ENCODE measurements at regions not wholly inside any gene's neighbourhood (a gene's known extent, or its start where the extent isn't known, plus 50 kb on each side); places are given as distances from the start of the nearest gene placed in this dataset.
"Not testable (repeated sequence)": the region's sequence is repeated elsewhere in the genome, so short reads cannot be mapped to it uniquely, and the experiment has no call there.

DNA sequence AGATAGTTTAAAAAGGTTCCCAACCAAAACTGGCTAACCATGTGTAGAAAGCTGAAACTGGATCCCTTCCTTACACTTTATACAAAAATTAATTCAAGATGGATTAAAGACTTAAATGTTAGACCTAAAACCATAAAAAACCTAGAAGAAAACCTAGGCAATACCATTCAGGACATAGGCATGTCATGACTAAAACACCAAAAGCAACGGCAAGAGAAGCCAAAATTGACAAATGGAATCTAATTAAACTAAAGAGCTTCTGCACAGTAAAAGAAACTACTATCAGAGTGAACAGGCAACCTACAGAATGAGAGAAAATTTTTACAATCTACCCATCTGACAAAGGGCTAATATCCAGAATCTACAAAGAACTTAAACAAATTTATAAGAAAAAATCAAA is 379.1 kb upstream of the PIK3R1 start:
- H3K36me3 Mint-ChIP-seq (ENCODE audit: low read depth); H3K27ac ChIP-seq (ENCODE audit: low read depth in 1 of 2, low read length in 2 of 2); ATAC-seq (ENCODE audit: poor library complexity); H3K9me3 ChIP-seq (ENCODE audit: control insufficient read depth in 1 of 2, insufficient read depth in 1 of 2, low read length in 2 of 2); H3K4me1 Mint-ChIP-seq (ENCODE audit: low read depth); H3K36me3 ChIP-seq (ENCODE audit: insufficient read depth, low read length); CTCF ChIA-PET; DNase-seq; intact Hi-C loops (cut with DNase I, micrococcal nuclease); H3K27ac Mint-ChIP-seq; H3K4me3 ChIP-seq (ENCODE audit: low read length); H3K27me3 ChIP-seq (ENCODE audit: control insufficient read depth in 1 of 2, insufficient read depth in 2 of 2, low read length in 2 of 2); POLR2A ChIA-PET; H3K4me3 Mint-ChIP-seq; H3K27me3 Mint-ChIP-seq; H3K9me3 Mint-ChIP-seq; H3K4me1 ChIP-seq (ENCODE audit: insufficient read depth, low read length): not testable (repeated sequence)

DNA sequence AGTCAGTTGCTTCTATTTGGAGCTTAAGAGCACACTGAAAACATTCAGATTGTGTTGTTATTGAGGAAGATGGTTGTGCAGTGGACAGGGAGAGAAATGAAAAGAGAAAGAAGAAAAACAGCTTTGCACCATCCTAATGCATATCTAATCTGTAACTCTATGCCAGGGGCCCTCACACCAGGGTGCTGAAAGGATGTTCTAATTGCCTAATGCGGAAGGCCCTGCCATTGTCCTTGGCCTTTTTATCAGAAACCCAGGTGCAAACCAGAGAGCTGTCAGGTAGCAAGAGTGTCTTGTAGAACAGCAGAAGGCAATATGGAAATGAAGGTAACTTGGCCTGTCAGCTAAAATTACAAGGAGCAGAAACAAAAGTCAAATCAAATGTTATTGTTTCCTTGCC is 384.5 kb upstream of the PIK3R1 start:
- no peaks in the 10 kb centered on the region for H3K9me3 ChIP-seq (ENCODE audit: control insufficient read depth in 1 of 2, insufficient read depth in 1 of 2, low read length in 2 of 2)
- no peaks in the 10 kb centered on the region for H3K9me3 Mint-ChIP-seq
- H3K4me1 ChIP-seq (ENCODE audit: insufficient read depth, low read length), result no peaks in the 10 kb centered on the region
- intact Hi-C loops (cut with DNase I, micrococcal nuclease), result no loop called here
- H3K27ac Mint-ChIP-seq, result no peak overlapping the region
- H3K27ac ChIP-seq (ENCODE audit: low read depth in 1 of 2, low read length in 2 of 2), result no peak overlapping the region
- peaks cover 0 to 5% of the 10 kb centered on the region in 2 experiments for H3K27me3 ChIP-seq (ENCODE audit: control insufficient read depth in 1 of 2, insufficient read depth in 2 of 2, low read length in 2 of 2)
- H3K4me3 ChIP-seq (ENCODE audit: low read length), result no peak overlapping the region
- peaks cover 5% of the 10 kb centered on the region for H3K27me3 Mint-ChIP-seq
- ATAC-seq (ENCODE audit: poor library complexity), result no peak
- DNase-seq, result no peak
- no peaks in the 10 kb centered on the region for H3K4me1 Mint-ChIP-seq (ENCODE audit: low read depth)
- POLR2A ChIA-PET, result no interaction called here
- TF ChIP-seq, protein P1, sequence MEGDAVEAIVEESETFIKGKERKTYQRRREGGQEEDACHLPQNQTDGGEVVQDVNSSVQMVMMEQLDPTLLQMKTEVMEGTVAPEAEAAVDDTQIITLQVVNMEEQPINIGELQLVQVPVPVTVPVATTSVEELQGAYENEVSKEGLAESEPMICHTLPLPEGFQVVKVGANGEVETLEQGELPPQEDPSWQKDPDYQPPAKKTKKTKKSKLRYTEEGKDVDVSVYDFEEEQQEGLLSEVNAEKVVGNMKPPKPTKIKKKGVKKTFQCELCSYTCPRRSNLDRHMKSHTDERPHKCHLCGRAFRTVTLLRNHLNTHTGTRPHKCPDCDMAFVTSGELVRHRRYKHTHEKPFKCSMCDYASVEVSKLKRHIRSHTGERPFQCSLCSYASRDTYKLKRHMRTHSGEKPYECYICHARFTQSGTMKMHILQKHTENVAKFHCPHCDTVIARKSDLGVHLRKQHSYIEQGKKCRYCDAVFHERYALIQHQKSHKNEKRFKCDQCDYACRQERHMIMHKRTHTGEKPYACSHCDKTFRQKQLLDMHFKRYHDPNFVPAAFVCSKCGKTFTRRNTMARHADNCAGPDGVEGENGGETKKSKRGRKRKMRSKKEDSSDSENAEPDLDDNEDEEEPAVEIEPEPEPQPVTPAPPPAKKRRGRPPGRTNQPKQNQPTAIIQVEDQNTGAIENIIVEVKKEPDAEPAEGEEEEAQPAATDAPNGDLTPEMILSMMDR (IDR thresholded peaks at IDR 0.05), result no peak
- CTCF ChIA-PET, result no interaction called here
- no peaks in the 10 kb centered on the region for H3K36me3 Mint-ChIP-seq (ENCODE audit: low read depth)
- H3K36me3 ChIP-seq (ENCODE audit: insufficient read depth, low read length), result no peaks in the 10 kb centered on the region
- H3K4me3 Mint-ChIP-seq, result no peak overlapping the region

DNA sequence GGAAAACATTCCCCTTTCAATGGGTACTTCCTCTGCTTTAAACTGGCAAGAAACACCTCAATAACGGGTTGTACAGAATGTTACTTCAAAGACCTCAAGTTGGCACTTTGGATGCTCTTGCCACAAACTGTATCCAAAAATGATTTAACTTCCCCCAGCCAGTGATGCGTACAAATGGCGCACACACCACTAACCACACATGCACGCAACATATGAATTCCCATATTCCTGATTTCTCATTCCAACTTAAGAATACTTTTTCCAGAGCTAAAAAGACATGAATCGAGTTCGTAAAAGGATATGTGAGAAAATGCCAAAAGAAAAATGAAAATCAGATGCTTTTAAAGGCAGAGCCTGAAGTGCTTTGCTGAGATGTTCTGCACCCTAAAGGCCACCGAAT is 388.0 kb upstream of the PIK3R1 start:
- Histone ChIP-seq H3K9me3 (ENCODE audit: control insufficient read depth in 1 of 2, insufficient read depth in 1 of 2, low read length in 2 of 2) (no peaks in the 10 kb centered on the region), H3K27ac (ENCODE audit: low read depth in 1 of 2, low read length in 2 of 2) (no peak overlapping the region), H3K4me3 (ENCODE audit: low read length) (no peak overlapping the region), H3K27me3 (ENCODE audit: control insufficient read depth in 1 of 2, insufficient read depth in 2 of 2, low read length in 2 of 2) (peaks cover 0 to 2% of the 10 kb centered on the region in 2 experiments), H3K36me3 (ENCODE audit: insufficient read depth, low read length) (no peaks in the 10 kb centered on the region), H3K4me1 (ENCODE audit: insufficient read depth, low read length) (no peaks in the 10 kb centered on the region)
- ChIA-PET CTCF (no interaction called here), POLR2A (no interaction called here)
- DNase-seq (no peak), ATAC-seq (ENCODE audit: poor library complexity) (no peak)
- Mint-ChIP-seq H3K27ac (no peak overlapping the region), H3K36me3 (ENCODE audit: low read depth) (no peaks in the 10 kb centered on the region), H3K27me3 (no peaks in the 10 kb centered on the region), H3K4me1 (ENCODE audit: low read depth) (no peaks in the 10 kb centered on the region), H3K4me3 (no peak overlapping the region), H3K9me3 (no peaks in the 10 kb centered on the region)
- TF ChIP-seq, protein P1 (IDR thresholded peaks at IDR 0.05), result no peak
- intact Hi-C loops (cut with DNase I, micrococcal nuclease), result no loop called here

DNA sequence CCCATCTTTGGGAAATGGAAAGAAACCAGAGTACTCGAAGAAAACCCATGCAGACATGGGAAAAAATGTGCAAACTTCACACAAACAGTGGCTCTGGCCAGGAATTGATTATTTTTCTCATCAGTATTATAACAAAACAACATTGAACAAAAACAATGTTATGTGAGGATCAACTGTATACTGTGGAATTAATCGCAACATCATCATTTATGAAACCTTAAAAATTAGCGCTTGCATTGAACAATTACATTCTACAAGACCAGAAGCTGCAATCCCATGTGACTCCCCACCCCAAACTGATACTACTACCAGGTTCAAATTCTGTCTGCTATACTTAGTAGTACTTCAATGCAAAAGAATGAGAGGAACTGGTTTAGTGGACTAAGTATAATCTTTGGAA is 390.7 kb upstream of the PIK3R1 start:
- H3K36me3 ChIP-seq (ENCODE audit: insufficient read depth, low read length), result no peaks in the 10 kb centered on the region

More for the DNA sequence above, 390.7 kb upstream of the PIK3R1 start:
- no peaks in the 10 kb centered on the region for H3K27me3 Mint-ChIP-seq
- no peaks in the 10 kb centered on the region for H3K4me1 Mint-ChIP-seq (ENCODE audit: low read depth)
- ChIA-PET POLR2A (no interaction called here), CTCF (no interaction called here)
- no peak for DNase-seq
- no peak overlapping the region for H3K4me3 ChIP-seq (ENCODE audit: low read length)
- no peaks in the 10 kb centered on the region for H3K9me3 Mint-ChIP-seq
- peaks cover 0 to 2% of the 10 kb centered on the region in 2 experiments for H3K27me3 ChIP-seq (ENCODE audit: control insufficient read depth in 1 of 2, insufficient read depth in 2 of 2, low read length in 2 of 2)
- intact Hi-C loops (cut with DNase I, micrococcal nuclease), result no loop called here
- ATAC-seq (ENCODE audit: poor library complexity), result no peak
- H3K9me3 ChIP-seq (ENCODE audit: control insufficient read depth in 1 of 2, insufficient read depth in 1 of 2, low read length in 2 of 2), result no peaks in the 10 kb centered on the region
- no peaks in the 10 kb centered on the region for H3K36me3 Mint-ChIP-seq (ENCODE audit: low read depth)
- no peaks in the 10 kb centered on the region for H3K4me1 ChIP-seq (ENCODE audit: insufficient read depth, low read length)
- no peak overlapping the region for H3K27ac ChIP-seq (ENCODE audit: low read depth in 1 of 2, low read length in 2 of 2)
- H3K27ac Mint-ChIP-seq, result no peak overlapping the region
- TF ChIP-seq, protein P1 (IDR thresholded peaks at IDR 0.05), result no peak
- no peak overlapping the region for H3K4me3 Mint-ChIP-seq

All from CD4-positive, alpha-beta T cell (primary cell).